ENCODE measurements at regions not wholly inside any gene's neighbourhood (a gene's known extent, or its start where the extent isn't known, plus 50 kb on each side); places are given as distances from the start of the nearest gene placed in this dataset.

- no peak overlapping the region for H3K9ac ChIP-seq (ENCODE audit: low read length in 3 of 3)
- H3K4me3 ChIP-seq (ENCODE audit: low read length in 3 of 3): no peak overlapping the region
- no peak for FAIRE-seq
- no peaks in the 10 kb centered on the region for H3K36me3 ChIP-seq (ENCODE audit: control insufficient read depth in 2 of 3, insufficient read depth in 3 of 3, low read length in 3 of 3)
- intact Hi-C loops (cut with DNase I): no loop called here
- DNase-seq: no peak
- peaks cover 0 to 3% (median 2%) of the 10 kb centered on the region in 3 donors for H3K4me1 ChIP-seq (ENCODE audit: control insufficient read depth in 2 of 3, insufficient read depth in 2 of 3, low read depth in 1 of 3, low read length in 3 of 3)
- H3K9me3 ChIP-seq (ENCODE audit: control insufficient read depth in 2 of 3, insufficient read depth in 1 of 3, low read length in 3 of 3): no peaks in the 10 kb centered on the region
- no peak for TF ChIP-seq CTCF (IDR thresholded peaks at IDR 0.05; ENCODE audit: borderline replicate concordance, extremely low read depth, insufficient read depth)
- H3K27ac ChIP-seq (ENCODE audit: low read depth in 2 of 2, low read length in 2 of 2): peak overlapping the region in 1 of 2 donors; percentile 44
- no peaks in the 10 kb centered on the region for H3K27me3 ChIP-seq (ENCODE audit: control insufficient read depth, insufficient read depth, low read length)
These were observed 335.8 kb downstream of the NR2F1-AS1 start for GRCh38 chr5:93245226-93245625.

DNA sequence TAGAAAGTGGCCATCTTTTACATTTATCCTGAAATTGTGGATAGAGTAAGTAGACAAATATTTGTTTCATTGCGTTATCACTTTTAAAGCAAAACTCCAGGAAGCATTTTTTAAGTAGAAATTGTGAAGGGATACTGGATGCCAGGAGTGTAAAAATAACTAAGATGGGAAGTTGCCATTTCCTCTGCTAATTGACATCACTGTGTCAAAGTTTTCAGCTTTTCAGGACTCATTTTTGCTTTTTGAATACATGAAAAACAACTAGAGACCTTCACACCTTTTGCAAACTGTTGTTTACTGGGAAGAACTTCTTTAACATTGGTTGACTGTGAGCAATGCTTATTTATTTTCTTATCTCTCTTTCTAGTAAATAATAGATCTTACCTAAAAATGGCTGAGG is 337.5 kb downstream of the NR2F1-AS1 start:
- TF ChIP-seq CTCF (IDR thresholded peaks at IDR 0.05; ENCODE audit: borderline replicate concordance, extremely low read depth, insufficient read depth): no peak
- FAIRE-seq: no peak
- H3K27me3 ChIP-seq (ENCODE audit: control insufficient read depth, insufficient read depth, low read length): no peaks in the 10 kb centered on the region
- no peaks in the 10 kb centered on the region for H3K36me3 ChIP-seq (ENCODE audit: control insufficient read depth in 2 of 3, insufficient read depth in 3 of 3, low read length in 3 of 3)
- no peak overlapping the region for H3K4me3 ChIP-seq (ENCODE audit: low read length in 3 of 3)
- no peaks in the 10 kb centered on the region for H3K9me3 ChIP-seq (ENCODE audit: control insufficient read depth in 2 of 3, insufficient read depth in 1 of 3, low read length in 3 of 3)
- no peak overlapping the region for H3K27ac ChIP-seq (ENCODE audit: low read depth in 2 of 2, low read length in 2 of 2)
- H3K4me1 ChIP-seq (ENCODE audit: control insufficient read depth in 2 of 3, insufficient read depth in 2 of 3, low read depth in 1 of 3, low read length in 3 of 3): no peaks in the 10 kb centered on the region
- intact Hi-C loops (cut with DNase I): no loop called here
- H3K9ac ChIP-seq (ENCODE audit: low read length in 3 of 3): no peak overlapping the region
- DNase-seq: no peak

DNA sequence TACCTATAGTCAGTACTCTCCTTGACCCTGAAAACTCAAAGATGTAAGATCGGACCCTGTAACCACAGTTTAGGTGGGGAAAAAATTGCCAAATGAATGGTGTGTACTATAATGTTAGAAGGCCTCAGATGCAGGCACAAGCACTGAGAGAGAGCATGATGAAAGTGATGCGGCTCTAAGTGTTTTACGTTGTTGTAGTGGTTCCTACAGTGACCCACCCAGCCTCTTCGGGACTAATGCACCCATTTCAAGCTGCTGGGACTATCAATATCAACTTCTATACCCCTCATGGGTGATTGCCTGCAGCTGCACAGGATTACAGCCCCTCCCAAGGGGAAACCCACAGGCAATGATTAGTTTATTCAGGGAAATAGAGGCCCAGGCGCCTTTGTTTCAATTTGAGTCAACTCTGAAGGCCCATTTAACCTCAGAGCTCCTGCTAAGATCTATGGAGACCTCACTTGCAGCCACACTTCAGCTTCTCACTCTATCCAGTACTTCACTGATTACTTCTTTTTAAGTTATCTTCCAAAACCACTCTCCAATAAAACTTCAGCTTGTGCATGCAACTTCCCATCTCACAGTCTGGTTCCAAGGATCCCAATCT is 340.7 kb downstream of the NR2F1-AS1 start:
- H3K27me3 ChIP-seq (ENCODE audit: control insufficient read depth, insufficient read depth, low read length): no peaks in the 10 kb centered on the region
- no peak for TF ChIP-seq CTCF (IDR thresholded peaks at IDR 0.05; ENCODE audit: borderline replicate concordance, extremely low read depth, insufficient read depth)
- DNase-seq (no peak), FAIRE-seq (no peak)
- no peak overlapping the region for H3K4me3 ChIP-seq (ENCODE audit: low read length in 3 of 3)
- no peaks in the 10 kb centered on the region for H3K4me1 ChIP-seq (ENCODE audit: control insufficient read depth in 2 of 3, insufficient read depth in 2 of 3, low read depth in 1 of 3, low read length in 3 of 3)
- intact Hi-C loops (cut with DNase I): no loop called here
- H3K9me3 ChIP-seq (ENCODE audit: control insufficient read depth in 2 of 3, insufficient read depth in 1 of 3, low read length in 3 of 3): no peaks in the 10 kb centered on the region
- no peaks in the 10 kb centered on the region for H3K36me3 ChIP-seq (ENCODE audit: control insufficient read depth in 2 of 3, insufficient read depth in 3 of 3, low read length in 3 of 3)
- no peak overlapping the region for H3K27ac ChIP-seq (ENCODE audit: low read depth in 2 of 2, low read length in 2 of 2)
- H3K9ac ChIP-seq (ENCODE audit: low read length in 3 of 3): no peak overlapping the region
